Left renal pelvis (tissue), 4 donors: ENCODE measurements at regions not wholly inside any gene's neighbourhood (a gene's known extent, or its start where the extent isn't known, plus 50 kb on each side); places are given as distances from the start of the nearest gene placed in this dataset.
"Not testable (repeated sequence)": the region's sequence is repeated elsewhere in the genome, so short reads cannot be mapped to it uniquely, and the experiment has no call there.

ENCODE experiments used
- DNase-seq, 4 donors: peaks; one replicate each; pipeline ENCODE4 v3.0.0-alpha.2; 2013; ENCODE audit warnings: low read depth in 4 of 4, low spot score in 3 of 4

- no peak for DNase-seq
These were observed 388.8 kb downstream of the ZFHX3 start for GRCh38 chr16:72658888-72659717.

- DNase-seq = no peak
These were observed 390.1 kb downstream of the ZFHX3 start for GRCh38 chr16:72657791-72658190.

DNA sequence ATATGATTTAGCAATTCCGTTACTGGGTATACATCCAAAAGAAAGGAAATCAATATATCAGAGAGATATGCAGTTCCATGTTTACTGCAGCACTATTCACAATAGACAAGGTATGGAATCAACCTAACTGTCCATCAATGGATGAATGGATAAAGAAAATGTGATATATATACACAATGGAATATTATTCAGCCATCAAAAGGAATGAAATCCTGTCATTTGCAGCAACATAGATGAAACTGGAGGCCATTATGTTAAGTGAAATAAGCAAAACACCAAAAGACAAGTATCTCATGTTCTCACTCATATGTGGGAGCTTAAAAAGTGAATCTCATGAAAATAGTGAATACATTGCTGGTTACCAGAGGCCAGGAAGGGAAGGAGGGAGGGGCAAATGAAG, 390.8 kb downstream of the ZFHX3 start:
- no peak for DNase-seq

DNA sequence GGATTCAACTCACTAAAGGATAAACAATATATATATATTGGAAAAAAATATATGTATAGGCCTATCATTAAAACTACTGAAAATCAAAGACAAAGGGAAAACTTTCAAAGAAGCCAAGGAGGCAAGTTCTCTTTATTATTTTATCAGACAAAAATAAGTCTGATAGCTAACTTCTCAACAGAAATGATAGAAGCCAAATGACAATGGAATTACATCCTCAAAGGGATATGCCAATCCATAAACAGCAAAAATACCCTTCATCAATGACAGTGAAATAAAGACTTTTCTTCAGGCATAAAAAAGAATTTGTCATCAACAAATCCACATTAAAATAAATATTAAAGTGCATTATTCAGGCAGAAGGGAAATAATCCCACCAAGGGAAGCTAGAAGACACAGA, 393.4 kb downstream of the ZFHX3 start:
- DNase-seq = no peak

GRCh38 chr16:72649254-72649944, 398.5 kb downstream of the ZFHX3 start:
- DNase-seq = no peak

DNA sequence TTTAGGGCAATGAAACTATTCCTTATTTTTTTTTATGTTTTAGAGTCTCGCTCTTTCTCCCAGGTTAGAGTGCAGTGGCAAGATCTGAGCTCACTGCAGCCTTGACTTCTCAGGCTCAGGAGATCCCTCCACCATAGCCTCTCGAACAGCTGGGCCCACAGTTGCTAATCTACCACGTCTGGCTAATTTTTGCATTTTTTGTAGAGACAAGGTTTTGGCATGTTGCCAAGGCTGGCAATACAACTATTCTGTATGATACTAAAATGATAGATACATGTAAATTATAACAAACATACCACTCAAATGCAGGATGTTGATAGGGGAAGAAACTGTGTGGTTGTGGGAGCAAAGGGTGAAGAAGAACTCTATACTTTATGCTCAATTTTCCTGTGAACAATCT, 401.3 kb downstream of the ZFHX3 start:
- no peak for DNase-seq

DNA sequence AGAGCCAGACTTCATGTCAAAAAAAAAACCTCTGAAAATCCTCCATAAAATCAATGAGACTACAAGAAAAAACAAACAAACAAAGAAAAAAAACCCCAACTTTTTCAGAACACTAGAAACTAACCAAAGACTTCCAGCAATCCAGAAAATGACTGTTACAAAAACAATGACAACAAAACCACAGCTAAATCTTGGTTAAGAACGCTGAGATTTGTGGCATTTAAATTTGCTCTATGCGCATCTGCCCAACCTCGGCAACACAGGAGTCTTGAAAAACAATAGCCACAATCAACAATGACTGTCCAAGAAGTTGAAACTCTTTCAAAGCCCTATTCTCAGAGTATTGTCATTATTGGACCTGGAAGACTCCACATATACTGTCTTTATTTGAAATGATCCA, 402.4 kb downstream of the ZFHX3 start:
- no peak for DNase-seq

DNA sequence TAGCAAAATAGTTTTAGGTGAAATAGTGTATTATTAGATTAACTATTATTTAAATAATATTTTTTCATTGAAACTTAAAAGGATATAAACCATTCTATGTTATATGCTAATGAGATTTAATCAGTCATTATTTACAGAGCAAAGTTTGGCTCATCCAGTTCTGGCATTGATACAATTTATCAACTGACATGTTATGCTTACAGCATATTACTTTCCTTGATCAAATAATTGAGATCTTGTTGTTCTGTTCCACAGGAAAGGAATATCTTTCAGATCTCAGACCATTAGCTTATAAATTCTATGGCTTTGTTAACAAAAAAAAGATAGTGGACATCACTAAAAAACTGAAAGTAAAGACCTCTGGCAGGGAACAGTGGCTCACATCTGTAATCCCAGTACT, 403.0 kb downstream of the ZFHX3 start:
- no peak for DNase-seq

DNA sequence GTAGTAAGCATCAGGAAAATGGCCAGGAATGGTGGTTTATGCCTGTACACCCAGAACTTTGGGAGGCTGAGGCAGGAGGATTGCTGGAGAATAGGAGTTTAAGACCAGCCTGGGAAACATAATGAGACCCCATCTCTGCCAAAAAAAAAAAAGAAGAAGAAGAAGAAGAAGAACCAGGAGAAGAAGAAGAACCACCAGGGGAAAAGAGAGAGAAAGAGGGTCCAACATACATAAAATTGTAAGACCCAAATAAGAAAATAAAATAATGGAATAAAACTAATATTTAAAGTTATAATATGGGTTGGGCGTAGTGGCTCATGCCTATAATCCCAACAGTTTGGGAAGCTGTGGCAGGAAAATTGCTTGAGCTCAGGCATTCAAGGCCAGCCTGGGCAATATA, 408.4 kb downstream of the ZFHX3 start:
- DNase-seq = no peak

GRCh38 chr16:72637306-72637705, 410.6 kb downstream of the ZFHX3 start:
- DNase-seq = no peak

GRCh38 chr16:72635694-72636093, 412.2 kb downstream of the ZFHX3 start:
- no peak for DNase-seq

DNA sequence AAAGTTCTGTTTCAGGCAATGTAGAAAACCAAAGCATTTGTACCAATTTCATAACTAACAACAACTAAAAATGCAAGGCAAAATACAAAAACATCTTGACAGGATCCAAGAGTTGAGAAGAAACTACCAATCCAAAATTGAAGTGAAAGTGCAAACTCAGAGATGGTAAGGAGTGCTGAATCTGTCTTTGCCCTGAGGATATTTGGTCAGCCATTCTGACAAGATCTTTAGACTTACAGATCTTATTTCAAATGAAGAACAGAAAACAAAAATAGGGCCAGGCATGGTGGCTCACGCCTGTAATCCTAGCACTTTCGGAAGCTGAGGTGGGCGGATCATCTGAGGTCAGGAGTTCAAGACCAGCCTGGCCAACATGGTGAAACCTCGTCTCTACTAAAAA, 412.8 kb downstream of the ZFHX3 start:
- DNase-seq = no peak

DNA sequence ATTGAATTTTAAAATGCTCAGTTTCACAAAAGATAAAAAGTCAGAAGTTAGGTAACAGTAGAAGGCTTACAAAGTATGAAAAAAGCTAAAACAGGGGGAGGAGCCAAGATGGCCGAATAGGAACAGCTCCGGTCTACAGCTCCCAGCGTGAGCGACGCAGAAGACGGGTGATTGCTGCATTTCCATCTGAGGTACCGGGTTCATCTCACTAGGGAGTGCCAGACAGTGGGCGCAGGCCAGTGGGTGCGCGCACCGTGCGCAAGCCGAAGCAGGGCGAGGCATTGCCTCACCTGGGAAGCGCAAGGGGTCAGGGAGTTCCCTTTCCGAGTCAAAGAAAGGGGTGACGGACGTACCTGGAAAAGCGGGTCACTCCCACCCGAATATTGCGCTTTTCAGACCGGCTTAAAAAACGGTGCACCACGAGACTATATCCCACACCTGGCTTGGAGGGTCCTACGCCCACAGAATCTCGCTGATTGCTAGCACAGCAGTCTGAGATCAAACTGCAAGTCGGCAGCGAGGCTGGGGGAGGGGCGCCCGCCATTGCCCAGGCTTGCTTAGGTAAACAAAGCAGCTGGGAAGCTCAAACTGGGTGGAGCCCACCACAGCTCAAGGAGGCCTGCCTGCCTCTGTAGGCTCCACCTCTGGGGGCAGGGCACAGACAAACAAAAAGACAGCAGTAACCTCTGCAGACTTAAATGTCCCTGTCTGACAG, 420.6 kb downstream of the ZFHX3 start:
- not testable (repeated sequence) for DNase-seq

- DNase-seq = no peak
These were observed 421.3 kb downstream of the ZFHX3 start for GRCh38 chr16:72626623-72627022.

GRCh38 chr16:72621651-72622050, 426.3 kb downstream of the ZFHX3 start:
- DNase-seq = no peak

GRCh38 chr16:72620853-72621252, 427.1 kb downstream of the ZFHX3 start:
- no peak for DNase-seq

DNA sequence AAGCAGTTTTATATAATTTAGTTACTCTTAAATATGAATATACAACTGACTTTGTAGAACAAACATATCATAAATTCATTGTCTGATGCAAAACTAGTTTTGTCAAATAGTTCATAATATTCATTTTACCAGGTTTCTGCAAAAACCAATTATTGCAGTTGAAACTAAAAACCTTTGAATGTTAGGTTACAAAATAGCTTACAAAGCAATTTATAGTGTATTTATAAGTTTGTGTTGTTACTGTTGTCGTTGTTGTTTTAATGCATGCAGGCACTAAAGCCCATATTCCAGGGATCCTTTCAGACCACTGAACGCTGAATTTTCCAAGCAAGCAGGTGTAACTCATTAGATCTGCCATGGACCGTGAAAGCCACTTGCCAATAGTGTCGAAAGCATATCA, 427.6 kb downstream of the ZFHX3 start:
- DNase-seq = no peak

GRCh38 chr16:72615856-72616255, 432.1 kb downstream of the ZFHX3 start:
- DNase-seq = no peak

- DNase-seq = no peak
These were observed 435.2 kb downstream of the ZFHX3 start for GRCh38 chr16:72612718-72613117.

GRCh38 chr16:72612256-72612655, 435.7 kb downstream of the ZFHX3 start:
- DNase-seq = peak in 1 of 4 donors; percentile 6

DNA sequence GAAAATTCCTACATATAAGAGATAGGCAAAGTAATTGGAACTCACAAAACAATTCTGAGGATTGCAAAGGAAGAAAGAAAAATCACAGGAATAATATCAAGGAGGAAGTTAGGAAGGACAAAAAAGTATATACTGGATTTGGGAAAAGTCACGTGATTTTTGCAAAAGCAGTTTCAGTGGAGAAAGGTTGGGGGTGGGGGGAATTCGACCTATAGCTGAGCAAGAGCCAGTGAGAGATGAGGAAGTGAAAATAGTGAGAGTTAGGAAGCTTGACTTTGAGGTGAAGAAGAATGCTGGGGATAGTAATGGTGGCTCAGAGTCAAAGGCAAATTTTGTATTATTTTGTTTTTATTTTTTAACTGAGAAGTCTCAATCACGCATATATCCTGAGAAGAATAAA, 438.0 kb upstream of the PMFBP1 start:
- no peak for DNase-seq

- DNase-seq = no peak
These were observed 437.1 kb upstream of the PMFBP1 start for GRCh38 chr16:72609066-72609465.
